ENCODE measurements at regions not wholly inside any gene's neighbourhood (a gene's known extent, or its start where the extent isn't known, plus 50 kb on each side); places are given as distances from the start of the nearest gene placed in this dataset.

DNA sequence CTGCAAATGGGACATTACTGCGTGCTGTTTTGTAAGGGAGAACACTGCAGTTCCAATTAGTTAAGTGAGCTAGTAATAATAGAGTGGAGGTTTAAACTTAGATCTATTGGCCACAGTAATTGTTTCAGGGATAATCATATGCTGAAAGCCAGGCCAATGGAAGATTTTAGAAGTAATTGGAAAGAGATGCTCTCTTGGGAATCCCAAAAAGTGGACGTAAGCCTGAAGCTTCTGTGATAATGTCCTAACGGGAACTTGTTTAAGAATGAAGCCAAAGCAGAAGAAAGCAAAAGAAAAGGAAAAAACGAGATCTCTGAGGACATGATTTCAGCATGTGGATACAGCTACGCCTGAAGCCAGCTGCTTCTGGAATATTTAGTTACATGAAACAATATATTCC is 594.6 kb downstream of the SLC4A3 start:
- TF ChIP-seq RAD21 (conservative IDR thresholded peaks at IDR 0.05) (no peak), EZH2 (IDR thresholded peaks at IDR 0.05; ENCODE audit: borderline replicate concordance, insufficient read depth, low read length, poor library complexity, severe bottlenecking) (no peak), EP300 (conservative IDR thresholded peaks at IDR 0.05; ENCODE audit: poor library complexity, severe bottlenecking) (no peak), POLR2AphosphoS5 (IDR thresholded peaks at IDR 0.05) (no peak), SMC3 (conservative IDR thresholded peaks at IDR 0.05; ENCODE audit: poor library complexity) (no peak), MXI1 (conservative IDR thresholded peaks at IDR 0.05; ENCODE audit: poor library complexity, severe bottlenecking) (no peak), TAF1 (IDR thresholded peaks at IDR 0.05; ENCODE audit: low read depth) (no peak), REST (IDR thresholded peaks at IDR 0.05; ENCODE audit: borderline replicate concordance) (no peak)
- TF ChIP-seq, protein P1, sequence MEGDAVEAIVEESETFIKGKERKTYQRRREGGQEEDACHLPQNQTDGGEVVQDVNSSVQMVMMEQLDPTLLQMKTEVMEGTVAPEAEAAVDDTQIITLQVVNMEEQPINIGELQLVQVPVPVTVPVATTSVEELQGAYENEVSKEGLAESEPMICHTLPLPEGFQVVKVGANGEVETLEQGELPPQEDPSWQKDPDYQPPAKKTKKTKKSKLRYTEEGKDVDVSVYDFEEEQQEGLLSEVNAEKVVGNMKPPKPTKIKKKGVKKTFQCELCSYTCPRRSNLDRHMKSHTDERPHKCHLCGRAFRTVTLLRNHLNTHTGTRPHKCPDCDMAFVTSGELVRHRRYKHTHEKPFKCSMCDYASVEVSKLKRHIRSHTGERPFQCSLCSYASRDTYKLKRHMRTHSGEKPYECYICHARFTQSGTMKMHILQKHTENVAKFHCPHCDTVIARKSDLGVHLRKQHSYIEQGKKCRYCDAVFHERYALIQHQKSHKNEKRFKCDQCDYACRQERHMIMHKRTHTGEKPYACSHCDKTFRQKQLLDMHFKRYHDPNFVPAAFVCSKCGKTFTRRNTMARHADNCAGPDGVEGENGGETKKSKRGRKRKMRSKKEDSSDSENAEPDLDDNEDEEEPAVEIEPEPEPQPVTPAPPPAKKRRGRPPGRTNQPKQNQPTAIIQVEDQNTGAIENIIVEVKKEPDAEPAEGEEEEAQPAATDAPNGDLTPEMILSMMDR (IDR thresholded peaks at IDR 0.05; ENCODE audit: poor library complexity, severe bottlenecking), result no peak
